GM10266 (cell line): ENCODE measurements at regions not wholly inside any gene's neighbourhood (a gene's known extent, or its start where the extent isn't known, plus 50 kb on each side); places are given as distances from the start of the nearest gene placed in this dataset.

Experiments used
- DNase-seq: peaks from one replicate; pipeline ENCODE4 v3.0.0; 2012; ENCODE audit errors: extremely low spot score
- CTCF ChIP-seq: IDR thresholded peaks from 2 replicates; pipeline ENCODE4 v1.5.1; 2012; ENCODE audit warnings: mild to moderate bottlenecking, low read depth; ENCODE audit not compliant: control insufficient read depth, insufficient read depth; ENCODE audit errors: missing control alignments

DNA sequence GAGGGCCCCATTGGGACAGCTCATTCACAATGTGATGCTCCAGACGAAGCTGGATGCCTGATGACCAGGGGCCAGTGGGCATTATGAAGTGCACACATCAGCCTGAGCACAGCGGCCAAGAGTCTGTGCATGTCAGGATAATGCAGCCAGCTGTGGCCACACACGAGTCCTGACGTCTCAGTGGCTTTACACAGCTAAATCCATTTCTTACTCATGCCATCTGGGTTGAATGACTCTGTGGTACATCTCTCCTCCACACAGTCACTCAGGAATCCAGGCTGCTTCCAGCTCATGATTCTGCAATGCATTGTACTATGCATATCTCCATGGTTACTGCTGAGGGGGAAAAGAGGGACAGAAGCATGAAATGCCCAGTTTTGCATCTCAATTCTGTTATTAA lies 123.6 kb downstream of the PRLHR start:
- no peak for DNase-seq
- TF ChIP-seq CTCF = no peak

DNA sequence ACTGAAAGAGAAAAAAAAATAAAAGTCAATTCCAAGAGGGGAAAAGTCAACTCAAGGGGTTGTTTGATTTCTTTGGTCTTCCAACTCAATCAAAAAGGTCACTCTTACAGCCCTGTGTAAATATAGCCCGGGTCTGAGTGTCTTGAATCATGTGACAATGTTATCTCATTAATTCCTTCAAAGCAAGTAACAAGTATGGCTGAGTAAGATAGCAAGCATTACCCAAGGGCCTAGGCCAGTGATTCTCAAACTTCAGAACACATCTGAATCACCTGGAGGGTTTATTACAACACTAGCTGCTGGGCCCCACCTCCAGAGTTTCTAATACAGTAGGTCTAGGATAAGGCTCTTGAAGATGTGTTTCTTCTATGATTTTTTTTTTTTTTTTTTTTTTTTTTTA lies 125.0 kb downstream of the PRLHR start:
- DNase-seq = no peak
- TF ChIP-seq CTCF = no peak

DNA sequence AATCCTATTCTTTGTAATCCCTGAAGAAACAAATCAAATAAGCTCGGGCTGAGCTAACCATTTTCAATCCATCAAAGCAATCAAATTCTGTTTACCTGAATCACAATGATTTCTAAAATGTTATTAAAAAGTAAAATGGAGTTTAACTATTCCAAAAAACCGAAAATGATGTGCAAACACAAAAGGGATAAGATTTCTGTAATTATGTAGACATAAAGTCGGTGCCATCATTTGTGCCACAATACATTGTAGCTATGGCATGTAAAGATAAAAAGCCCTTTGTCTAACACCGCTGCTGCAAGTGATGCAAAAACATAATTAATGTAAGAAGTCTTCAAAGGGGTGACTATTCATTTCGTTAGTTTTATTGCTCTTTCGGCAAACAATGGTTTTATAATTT lies 125.1 kb upstream of the FAM204A start:
- DNase-seq = no peak
- TF ChIP-seq CTCF = no peak

DNA sequence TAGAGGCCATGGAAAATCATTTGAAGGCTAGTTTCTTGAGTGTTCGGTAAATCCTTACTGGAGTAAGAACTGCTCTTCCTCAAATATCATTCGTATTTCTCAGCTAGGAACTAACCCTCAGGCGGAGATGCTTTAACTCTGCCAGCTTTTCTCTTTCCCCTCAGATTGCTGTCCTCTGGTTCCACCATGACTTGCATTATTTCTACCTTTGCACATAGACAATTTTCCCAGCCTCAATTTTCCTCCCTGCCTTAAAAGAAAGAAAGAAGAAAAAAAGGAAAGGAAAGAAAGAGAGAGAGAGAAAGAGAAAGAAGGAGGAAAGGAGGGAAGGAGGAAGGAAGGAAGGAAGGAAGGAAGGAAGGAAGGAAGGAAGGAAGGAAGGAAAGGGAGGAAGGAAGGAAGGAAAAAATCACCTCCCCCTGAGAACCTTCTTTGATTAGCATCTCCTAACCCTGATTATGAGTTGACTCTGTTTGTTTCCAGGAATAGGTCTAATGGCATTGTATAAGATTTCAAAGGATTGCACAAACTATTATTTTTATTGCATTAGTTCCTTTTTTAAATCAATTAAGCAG lies 123.3 kb upstream of the FAM204A start:
- no peak for TF ChIP-seq CTCF

DNA sequence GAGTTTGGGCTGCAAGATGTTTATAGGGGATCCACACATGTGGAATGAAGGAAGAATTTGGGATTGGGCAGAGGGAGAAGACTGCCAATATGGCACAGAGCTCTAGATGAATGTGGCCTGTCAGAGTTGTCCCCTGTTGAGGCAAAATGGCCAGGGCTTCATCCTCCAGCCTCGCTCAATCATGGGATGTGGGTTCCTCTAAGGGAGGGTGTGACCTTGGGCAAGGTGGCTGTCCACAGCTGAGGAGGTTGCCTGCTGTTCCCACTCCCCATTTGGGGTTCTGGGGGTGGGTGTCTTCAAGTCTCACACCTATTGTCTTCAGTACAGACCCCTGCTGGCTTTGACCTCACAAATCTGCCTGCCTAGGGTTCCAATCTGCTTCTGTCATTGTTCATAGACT lies 121.6 kb upstream of the FAM204A start:
- no peak for DNase-seq
- TF ChIP-seq CTCF = no peak

More for the DNA sequence above, 123.3 kb upstream of the FAM204A start:
- no peak for DNase-seq

DNA sequence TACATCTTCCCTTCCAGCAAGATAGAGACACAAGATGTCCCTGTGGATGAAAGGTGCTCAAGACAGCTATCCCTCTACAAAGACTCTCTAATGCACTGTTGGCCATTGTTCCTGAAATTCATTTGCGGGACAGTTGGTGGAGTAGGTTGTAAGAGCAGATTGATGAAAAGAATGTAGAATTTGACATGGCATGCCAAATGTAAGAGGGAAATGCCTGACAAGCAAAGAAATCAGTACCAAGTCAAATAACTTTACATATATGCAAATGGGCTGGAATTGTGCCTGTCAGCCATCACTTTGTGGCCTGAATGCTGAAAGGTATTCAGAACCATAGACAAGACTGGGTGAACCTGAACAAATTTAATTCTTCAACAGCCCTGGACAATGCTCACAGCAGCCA lies 120.3 kb upstream of the FAM204A start:
- TF ChIP-seq CTCF = no peak
- no peak for DNase-seq

DNA sequence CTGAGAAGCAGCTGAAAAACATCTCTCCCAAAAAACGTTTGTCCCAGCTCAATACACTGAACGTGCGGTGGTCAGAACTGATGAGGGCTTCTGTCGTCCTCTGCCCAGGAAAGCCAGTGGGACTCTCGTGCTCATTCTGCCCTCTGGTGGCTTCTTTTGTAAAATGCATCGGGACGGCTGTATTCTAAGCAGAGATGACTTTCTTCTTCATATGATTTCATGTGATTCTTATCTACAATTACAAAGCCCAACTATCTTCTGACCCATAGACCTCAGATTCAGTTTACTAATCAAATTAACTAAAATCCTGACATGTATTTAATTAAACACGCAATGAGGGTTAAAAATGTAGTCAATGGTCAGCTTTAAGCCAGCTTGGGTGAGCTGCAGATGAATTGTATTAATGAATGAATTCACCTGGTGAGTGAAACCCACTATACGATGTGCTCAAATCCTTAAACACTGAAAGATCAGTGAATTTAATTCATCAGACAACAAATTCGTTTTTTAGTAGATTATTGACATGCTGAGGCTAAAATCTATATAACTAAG lies 117.6 kb upstream of the FAM204A start:
- peak; percentile 48 for DNase-seq
- peak; percentile 67 for TF ChIP-seq CTCF
